Choroid plexus epithelial cell (primary cell): ENCODE measurements at regions not wholly inside any gene's neighbourhood (a gene's known extent, or its start where the extent isn't known, plus 50 kb on each side); places are given as distances from the start of the nearest gene placed in this dataset.

Experiments used
- DNase-seq: peaks from one replicate; pipeline ENCODE4 v3.0.0-alpha.2; 2010; ENCODE audit warnings: low read depth
- H3K4me3 ChIP-seq: 2 replicates; pipeline ENCODE4 v1.5.1; 2011; ENCODE audit warnings: low read depth, mild to moderate bottlenecking, control low read depth, low read length, moderate library complexity
- TF ChIP-seq, protein P1 (sequence below): conservative IDR thresholded peaks from 2 replicates; pipeline ENCODE4 v1.5.1; 2011; ENCODE audit warnings: low read depth, mild to moderate bottlenecking, control low read depth, inconsistent platforms, low read length, moderate library complexity

DNA sequence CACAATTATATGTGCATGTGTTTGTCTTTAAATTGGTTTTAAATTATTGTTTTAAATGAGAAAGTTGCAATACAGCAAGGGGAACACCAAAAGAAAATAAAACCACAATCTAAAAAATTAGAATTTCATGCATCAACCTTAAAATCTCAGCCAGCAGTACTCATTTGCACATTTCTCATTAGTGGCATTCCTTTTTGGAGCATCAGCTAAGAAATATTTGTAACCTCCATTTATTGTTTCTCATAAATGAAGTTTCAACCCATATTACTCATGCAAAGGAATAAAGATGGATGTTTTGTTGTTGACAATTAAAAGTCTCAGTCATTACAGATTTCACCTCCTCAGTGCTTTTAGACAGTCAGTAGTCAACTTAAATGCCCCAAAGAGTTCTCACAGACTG, 160.1 kb downstream of the TBX15 start:
- no peak overlapping the region for H3K4me3 ChIP-seq
- TF ChIP-seq, protein P1, sequence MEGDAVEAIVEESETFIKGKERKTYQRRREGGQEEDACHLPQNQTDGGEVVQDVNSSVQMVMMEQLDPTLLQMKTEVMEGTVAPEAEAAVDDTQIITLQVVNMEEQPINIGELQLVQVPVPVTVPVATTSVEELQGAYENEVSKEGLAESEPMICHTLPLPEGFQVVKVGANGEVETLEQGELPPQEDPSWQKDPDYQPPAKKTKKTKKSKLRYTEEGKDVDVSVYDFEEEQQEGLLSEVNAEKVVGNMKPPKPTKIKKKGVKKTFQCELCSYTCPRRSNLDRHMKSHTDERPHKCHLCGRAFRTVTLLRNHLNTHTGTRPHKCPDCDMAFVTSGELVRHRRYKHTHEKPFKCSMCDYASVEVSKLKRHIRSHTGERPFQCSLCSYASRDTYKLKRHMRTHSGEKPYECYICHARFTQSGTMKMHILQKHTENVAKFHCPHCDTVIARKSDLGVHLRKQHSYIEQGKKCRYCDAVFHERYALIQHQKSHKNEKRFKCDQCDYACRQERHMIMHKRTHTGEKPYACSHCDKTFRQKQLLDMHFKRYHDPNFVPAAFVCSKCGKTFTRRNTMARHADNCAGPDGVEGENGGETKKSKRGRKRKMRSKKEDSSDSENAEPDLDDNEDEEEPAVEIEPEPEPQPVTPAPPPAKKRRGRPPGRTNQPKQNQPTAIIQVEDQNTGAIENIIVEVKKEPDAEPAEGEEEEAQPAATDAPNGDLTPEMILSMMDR = no peak
- no peak for DNase-seq

DNA sequence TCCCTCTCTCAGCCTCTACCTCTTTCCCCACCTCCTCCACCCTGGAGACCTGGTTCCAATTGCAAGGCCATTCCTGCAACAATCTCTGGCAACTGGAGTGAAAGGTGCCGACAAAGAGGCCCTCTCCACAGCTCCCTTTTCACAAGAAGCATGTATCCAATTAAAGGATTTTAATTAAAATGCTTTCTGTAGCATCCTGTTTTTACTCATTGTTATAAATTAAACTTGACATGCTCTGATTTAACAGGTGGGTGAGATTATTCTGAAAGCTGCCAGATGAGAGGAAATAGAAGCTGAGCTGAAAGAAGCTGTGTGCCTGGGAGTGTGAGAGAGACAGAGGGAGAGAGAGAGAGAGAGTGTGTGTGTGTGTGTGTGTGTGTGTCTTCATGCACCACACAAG, 160.5 kb downstream of the TBX15 start:
- DNase-seq = no peak
- TF ChIP-seq, protein P1 = no peak

DNA sequence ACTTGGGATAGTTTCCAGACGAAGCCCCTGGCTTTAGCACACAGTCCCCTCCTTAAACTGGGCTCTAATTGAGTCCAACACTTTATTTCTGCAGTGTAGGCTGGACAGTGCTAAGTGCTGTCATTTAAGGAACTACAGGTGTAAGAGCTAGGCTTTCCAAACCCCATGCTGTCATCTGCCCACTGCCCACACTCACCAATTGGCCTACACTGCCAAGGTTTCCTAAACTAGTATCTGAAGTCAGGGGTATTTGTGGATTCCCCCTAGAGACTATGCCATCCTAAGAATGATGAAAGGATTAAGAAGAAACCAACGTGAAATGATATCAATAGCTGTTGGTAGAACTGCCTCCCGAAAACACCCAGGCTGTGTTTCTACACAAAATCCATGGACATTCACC, 160.9 kb downstream of the TBX15 start:
- H3K4me3 ChIP-seq = no peak overlapping the region
- TF ChIP-seq, protein P1 = no peak
- DNase-seq = no peak

More for the DNA sequence above, 160.5 kb downstream of the TBX15 start:
- no peak overlapping the region for H3K4me3 ChIP-seq

DNA sequence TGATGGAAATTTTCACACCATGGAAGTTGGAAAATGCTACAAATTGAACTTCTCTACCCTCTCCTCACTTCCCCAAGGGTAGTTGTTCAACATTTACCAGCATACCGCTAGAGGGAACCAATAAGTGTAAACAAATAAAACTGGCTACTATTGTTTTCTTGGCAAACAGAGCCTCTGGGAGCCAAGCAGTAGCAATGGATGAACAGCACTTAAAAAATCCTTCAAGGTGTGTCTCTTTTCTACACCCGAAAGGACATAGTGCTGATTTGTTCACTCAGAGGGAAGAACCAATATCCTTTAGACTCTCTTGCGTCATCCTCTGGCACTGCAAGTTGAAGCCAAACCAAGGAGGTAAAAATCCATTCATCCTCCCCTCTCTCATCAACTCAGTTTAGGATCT, 161.5 kb downstream of the TBX15 start:
- no peak for DNase-seq
- TF ChIP-seq, protein P1 = no peak
- no peak overlapping the region for H3K4me3 ChIP-seq

DNA sequence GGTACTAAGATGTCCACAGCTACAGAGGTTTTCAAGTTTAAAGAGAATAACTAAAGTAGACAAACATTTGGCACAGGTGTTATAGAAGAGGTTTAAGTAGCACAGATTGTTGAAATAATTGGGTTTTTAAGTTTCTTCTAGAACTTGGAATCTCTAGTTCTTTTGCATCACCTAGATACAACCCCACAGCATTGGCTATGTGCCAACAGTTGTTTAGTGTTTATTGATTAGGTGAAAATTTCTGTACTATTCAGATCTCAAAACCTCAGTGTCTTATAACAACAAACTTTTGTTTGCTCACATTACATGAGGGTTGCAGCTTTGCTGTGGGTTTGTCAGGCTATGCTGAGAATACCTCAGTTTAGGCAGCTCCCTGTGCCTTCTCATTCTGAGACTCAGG, 162.5 kb downstream of the TBX15 start:
- no peak for DNase-seq
- no peak overlapping the region for H3K4me3 ChIP-seq
- TF ChIP-seq, protein P1 = no peak

DNA sequence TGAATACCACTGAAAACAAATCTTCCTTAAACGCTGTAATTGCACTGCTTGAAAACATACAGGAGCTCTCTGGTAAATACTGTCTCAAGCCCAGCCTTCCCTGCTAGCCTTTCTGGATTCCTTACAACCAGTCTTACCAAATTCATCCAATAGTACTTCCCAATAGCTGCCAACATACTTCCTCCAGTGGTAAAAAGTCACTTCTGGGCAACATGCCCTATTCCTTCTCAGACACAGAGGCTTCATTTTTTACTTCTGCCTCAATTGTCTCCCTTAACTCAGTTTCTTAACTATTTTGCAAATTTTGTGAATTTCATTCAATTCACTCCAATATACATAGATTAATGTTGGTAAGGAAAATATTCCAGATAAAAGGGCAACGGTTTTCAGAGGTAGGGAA, 166.3 kb downstream of the TBX15 start:
- DNase-seq = peak; percentile 43
- TF ChIP-seq, protein P1 = no peak
- no peak overlapping the region for H3K4me3 ChIP-seq

DNA sequence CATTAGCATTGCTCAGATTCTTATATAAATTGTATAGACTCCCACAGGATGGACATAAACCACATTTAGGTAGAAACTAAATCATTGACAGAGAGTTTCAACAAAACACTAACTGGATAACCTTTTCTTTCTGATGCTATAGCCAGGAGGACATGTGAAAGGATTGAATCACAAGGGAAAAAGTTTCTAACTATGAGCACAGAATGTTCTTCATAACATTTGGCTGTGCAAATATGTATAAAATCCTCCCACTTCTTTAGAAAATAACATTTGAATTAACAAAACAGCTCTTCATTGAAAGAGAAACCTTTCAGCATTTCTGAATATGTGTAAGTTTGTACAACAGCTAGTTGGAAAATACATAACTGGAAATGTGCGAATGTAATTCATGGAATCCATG, 167.3 kb downstream of the TBX15 start:
- DNase-seq = peak; percentile 61
- no peak overlapping the region for H3K4me3 ChIP-seq
- TF ChIP-seq, protein P1 = no peak
